GM23338 (cell line): ENCODE measurements at regions not wholly inside any gene's neighbourhood (a gene's known extent, or its start where the extent isn't known, plus 50 kb on each side); places are given as distances from the start of the nearest gene placed in this dataset.

Experiments
- ATAC-seq: fragments of 200-7000 bp; cut with Tn5 transposase; 3 replicates; pipeline ENCODE4 v1.9.1; 2020
- DNase-seq: peaks from one replicate; pipeline ENCODE4 v3.0.0-alpha.2; 2015; ENCODE audit warnings: low spot score
- H2AFZ ChIP-seq: fragments of 200-600 bp; sonication (generic); 2 replicates; pipeline ENCODE4 v1.8.0; 2016; ENCODE audit warnings: antibody characterized with exemption, mild to moderate bottlenecking, moderate library complexity
- H3F3A ChIP-seq: fragments of 200-600 bp; sonication (generic); replicated peaks from 2 replicates; pipeline ENCODE4 v1.8.0; 2017; ENCODE audit warnings: antibody characterized with exemption, mixed run types, low read depth
- H3K27ac ChIP-seq: fragments of 200-600 bp; sonication (generic); 2 replicates; pipeline ENCODE4 v1.6.1; 2016; ENCODE audit warnings: low read depth
- H3K27me3 ChIP-seq: fragments of 200-600 bp; sonication (generic); 2 replicates; pipeline ENCODE4 v1.8.0; 2016; ENCODE audit warnings: mild to moderate bottlenecking, mixed run types, moderate library complexity; ENCODE audit not compliant: insufficient read depth
- H3K36me3 ChIP-seq: fragments of 200-600 bp; sonication (generic); 2 replicates; pipeline ENCODE4 v1.8.0; 2016; ENCODE audit warnings: mild to moderate bottlenecking; ENCODE audit not compliant: insufficient read depth
- H3K4me1 ChIP-seq: fragments of 200-600 bp; sonication (generic); 2 replicates; pipeline ENCODE4 v1.8.0; 2016; ENCODE audit warnings: mild to moderate bottlenecking, moderate library complexity; ENCODE audit not compliant: insufficient read depth
- H3K4me2 ChIP-seq: fragments of 200-600 bp; sonication (generic); 2 replicates; pipeline ENCODE4 v1.7.1; 2017; ENCODE audit warnings: mixed run types
- H3K4me3 ChIP-seq: fragments of 200-600 bp; sonication (generic); 2 replicates; pipeline ENCODE4 v1.6.1; 2016; ENCODE audit warnings: mixed run types
- H3K79me2 ChIP-seq: fragments of 200-600 bp; sonication (generic); replicated peaks from 2 replicates; pipeline ENCODE4 v1.8.0; 2017; ENCODE audit warnings: mild to moderate bottlenecking; ENCODE audit not compliant: insufficient read depth
- H3K9me2 ChIP-seq: fragments of 200-600 bp; sonication (generic); 2 replicates; pipeline ENCODE4 v1.8.0; 2017; ENCODE audit not compliant: insufficient read depth
- H4K20me1 ChIP-seq: fragments of 200-600 bp; sonication (generic); replicated peaks from 2 replicates; pipeline ENCODE4 v1.8.0; 2017; ENCODE audit warnings: mild to moderate bottlenecking; ENCODE audit not compliant: insufficient read depth
- H3K27ac Mint-ChIP-seq: 2 replicates; pipeline ENCODE4 v1.8.0; 2020; ENCODE audit warnings: inconsistent platforms, mild to moderate bottlenecking, moderate library complexity, mixed read lengths
- H3K27me3 Mint-ChIP-seq: 3 replicates; pipeline ENCODE4 v1.8.0; 2022; ENCODE audit warnings: low read depth, mild to moderate bottlenecking, moderate library complexity, mixed read lengths, inconsistent platforms; ENCODE audit not compliant: insufficient read depth, poor library complexity
- H3K36me3 Mint-ChIP-seq: 3 replicates; pipeline ENCODE4 v1.8.0; 2021; ENCODE audit warnings: low read depth, mild to moderate bottlenecking, inconsistent platforms, moderate library complexity, mixed read lengths
- H3K4me1 Mint-ChIP-seq: 3 replicates; pipeline ENCODE4 v1.8.0; 2020; ENCODE audit warnings: mild to moderate bottlenecking, inconsistent platforms, mixed read lengths
- H3K4me3 Mint-ChIP-seq: 3 replicates; pipeline ENCODE4 v1.8.0; 2021; ENCODE audit warnings: moderate library complexity, mild to moderate bottlenecking, inconsistent platforms, mixed read lengths
- H3K9me3 Mint-ChIP-seq: 3 replicates; pipeline ENCODE4 v1.8.0; 2020; ENCODE audit warnings: moderate library complexity, mild to moderate bottlenecking, inconsistent platforms, mixed read lengths
- CREB1 ChIP-seq: fragments of 250-450 bp; sonication (Bioruptor Pico); IDR thresholded peaks from 2 replicates; pipeline ENCODE4 v1.5.0; 2020; ENCODE audit warnings: low read depth, mild to moderate bottlenecking, moderate library complexity
- CTCF ChIP-seq, 2 experiments: fragments of 200-600 bp in 1 of 2; sonication (generic) in 1 of 2; conservative IDR thresholded peaks; 2 replicates each; pipeline versions ENCODE4 v1.5.1 to v1.6.1; 2016 to 2017; ENCODE audit warnings: antibody characterized with exemption in 2 of 2, low read depth in 2 of 2, mild to moderate bottlenecking in 2 of 2, moderate library complexity in 1 of 2
- ETS1 ChIP-seq: IDR thresholded peaks from 2 replicates; pipeline ENCODE4 v1.6.1; 2016; ENCODE audit warnings: antibody characterized with exemption
- EZH2 ChIP-seq: fragments of 200-600 bp; sonication (generic); IDR thresholded peaks from one replicate; pipeline ENCODE4 v1.8.0; 2017; ENCODE audit warnings: antibody characterized with exemption, mild to moderate bottlenecking, low read depth; ENCODE audit not compliant: unreplicated experiment
- EZH2phosphoT487 ChIP-seq: fragments of 200-600 bp; sonication (generic); IDR thresholded peaks from one replicate; pipeline ENCODE4 v1.8.1; 2018; ENCODE audit warnings: antibody characterized with exemption; ENCODE audit not compliant: unreplicated experiment
- JUNB ChIP-seq: IDR thresholded peaks from one replicate; pipeline ENCODE4 v1.6.1; 2016; ENCODE audit warnings: antibody characterized with exemption; ENCODE audit not compliant: unreplicated experiment
- NANOG ChIP-seq: IDR thresholded peaks from 2 replicates; pipeline ENCODE4 v1.6.1; 2016; ENCODE audit warnings: antibody characterized with exemption, borderline replicate concordance
- POLR2AphosphoS5 ChIP-seq: IDR thresholded peaks from 2 replicates; pipeline ENCODE4 v1.6.1; 2016; ENCODE audit warnings: antibody characterized with exemption, low read depth
- REST ChIP-seq: IDR thresholded peaks from one replicate; pipeline ENCODE4 v1.6.1; 2018; ENCODE audit warnings: antibody characterized with exemption; ENCODE audit not compliant: unreplicated experiment
- STAT1 ChIP-seq: IDR thresholded peaks from one replicate; pipeline ENCODE4 v1.6.1; 2016; ENCODE audit warnings: antibody characterized with exemption; ENCODE audit not compliant: unreplicated experiment
- ZNF114 ChIP-seq: fragments of 250-450 bp; sonication (Bioruptor Pico); IDR thresholded peaks from 2 replicates; pipeline ENCODE4 v1.5.0; 2020; ENCODE audit warnings: mild to moderate bottlenecking, moderate library complexity
- ZNF331 ChIP-seq: fragments of 250-450 bp; sonication (Bioruptor Pico); IDR thresholded peaks from 2 replicates; pipeline ENCODE4 v1.5.0; 2020; ENCODE audit warnings: low read depth, mild to moderate bottlenecking, moderate library complexity
- ZNF462 ChIP-seq: fragments of 250-450 bp; sonication (Bioruptor Pico); IDR thresholded peaks from 2 replicates; pipeline ENCODE4 v1.5.0; 2020; ENCODE audit warnings: mild to moderate bottlenecking, moderate library complexity

- TF ChIP-seq ZNF462 (CRISPR knock-in tag) (no peak), NANOG (no peak), ZNF114 (no peak), CREB1 (no peak), EZH2 (no peak), ZNF331 (CRISPR knock-in tag) (no peak)
These were observed 98.5 kb upstream of the CCDC80 start (continued) for GRCh38 chr3:112739252-112739965.

- Mint-ChIP-seq H3K4me3 (no peak overlapping the region), H3K36me3 (no peaks in the 10 kb centered on the region)
- TF ChIP-seq POLR2AphosphoS5 (no peak), CTCF (conservative IDR thresholded peaks at IDR 0.05; ENCODE audit: low read depth in 2 of 2) (no peak), ZNF331 (CRISPR knock-in tag) (no peak), STAT1 (no peak), REST (no peak), NANOG (no peak), ZNF114 (no peak), JUNB (no peak), EZH2phosphoT487 (no peak), EZH2 (no peak), ETS1 (no peak)
These were observed 97.4 kb upstream of the CCDC80 start for GRCh38 chr3:112738366-112738765.

More at GRCh38 chr3:112738366-112738765, 97.4 kb upstream of the CCDC80 start:
- no peak overlapping the region for H3K4me2 ChIP-seq
- peaks cover 9% of the 10 kb centered on the region for H3K4me1 ChIP-seq
- H3K4me3 ChIP-seq = no peak overlapping the region
- no peak overlapping the region for H2AFZ ChIP-seq
- H4K20me1 ChIP-seq = no peaks in the 10 kb centered on the region
- peaks cover 10% of the 10 kb centered on the region for H3K4me1 Mint-ChIP-seq
- no peak overlapping the region for H3K27ac ChIP-seq
- no peaks in the 10 kb centered on the region for H3F3A ChIP-seq
- no peaks in the 10 kb centered on the region for H3K36me3 ChIP-seq
- H3K27me3 ChIP-seq = no peaks in the 10 kb centered on the region
- no peak for ATAC-seq
- no peaks in the 10 kb centered on the region for H3K27me3 Mint-ChIP-seq
- H3K79me2 ChIP-seq = no peaks in the 10 kb centered on the region
- H3K9me3 Mint-ChIP-seq = no peaks in the 10 kb centered on the region
- H3K9me2 ChIP-seq = no peaks in the 10 kb centered on the region
- no peak for DNase-seq
- H3K27ac Mint-ChIP-seq = no peak overlapping the region
